Neural cell (in vitro differentiated cells): ENCODE measurements at regions not wholly inside any gene's neighbourhood (a gene's known extent, or its start where the extent isn't known, plus 50 kb on each side); places are given as distances from the start of the nearest gene placed in this dataset.

Experiments
- CTCF ChIP-seq: fragments of 450-650 bp; IDR thresholded peaks from 2 replicates; pipeline ENCODE4 v1.5.1; 2014; ENCODE audit warnings: antibody characterized with exemption, mild to moderate bottlenecking, moderate library complexity; ENCODE audit not compliant: poor library complexity, severe bottlenecking
- MXI1 ChIP-seq: fragments of 450-650 bp; conservative IDR thresholded peaks from 2 replicates; pipeline ENCODE4 v1.6.1; 2014; ENCODE audit warnings: antibody characterized with exemption, mild to moderate bottlenecking; ENCODE audit not compliant: poor library complexity, severe bottlenecking
- SMC3 ChIP-seq: fragments of 450-650 bp; conservative IDR thresholded peaks from 2 replicates; pipeline ENCODE4 v1.6.1; 2014; ENCODE audit warnings: antibody characterized with exemption, mild to moderate bottlenecking, moderate library complexity; ENCODE audit not compliant: poor library complexity

DNA sequence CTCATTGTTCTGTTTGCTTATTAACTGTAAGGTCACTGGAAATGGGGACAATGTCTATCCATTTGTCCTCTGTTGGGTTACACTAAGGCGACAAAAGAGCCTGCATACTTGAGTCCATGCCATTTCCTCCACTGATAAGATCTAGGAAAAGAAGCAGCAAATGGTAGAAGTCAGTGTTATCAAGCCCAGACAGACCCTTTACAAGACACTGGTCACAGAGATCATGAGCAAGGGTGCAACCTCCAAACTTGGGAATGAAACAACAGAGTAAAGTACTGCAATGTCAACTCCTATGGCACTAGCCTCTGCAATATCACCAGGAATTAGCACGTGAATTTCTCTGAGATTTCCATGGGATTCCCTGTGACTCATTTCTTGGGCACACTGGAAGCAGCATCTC, 126.9 kb downstream of the ID4 start:
- TF ChIP-seq SMC3 (no peak), CTCF (no peak), MXI1 (no peak)
